HEK293 (cell line): ENCODE measurements at regions not wholly inside any gene's neighbourhood (a gene's known extent, or its start where the extent isn't known, plus 50 kb on each side); places are given as distances from the start of the nearest gene placed in this dataset.

Source experiments
- CTCF ChIA-PET: fragments of 350-600 bp; formaldehyde crosslinking; extraction: SDS; loops from one replicate; lab custom pipeline; 2021; ENCODE audit warnings: antibody characterized with exemption; lab: Yijun Ruan, JAX
- POLR2A ChIA-PET: fragments of 300-600 bp; formaldehyde crosslinking; extraction: SDS; loops from one replicate; lab custom pipeline; 2020; ENCODE audit warnings: antibody characterized with exemption, inconsistent platforms; lab: Yijun Ruan, JAX
- H3K27ac ChIP-seq: fragments of 200-500 bp; sonication (Bioruptor generic); 2 replicates; pipeline ENCODE4 v1.5.1; 2014; ENCODE audit warnings: low read depth, low read length, control low read depth, inconsistent platforms; ENCODE audit errors: extremely low read depth
- H3K36me3 ChIP-seq, 2 experiments: fragments of 200-500 bp in 1 of 2; sonication (Bioruptor generic) in 1 of 2; 1 replicate in 1 of 2; 2 replicates in 1 of 2; pipeline ENCODE4 v1.5.1; 2014 to 2017; ENCODE audit warnings: inconsistent platforms in 2 of 2, low read length in 2 of 2; ENCODE audit not compliant: control insufficient read depth in 2 of 2, insufficient read depth in 1 of 2
- H3K4me1 ChIP-seq: fragments of 200-500 bp; sonication (Bioruptor generic); 2 replicates; pipeline ENCODE4 v1.5.1; 2014; ENCODE audit warnings: mild to moderate bottlenecking, low read length, inconsistent platforms; ENCODE audit not compliant: control insufficient read depth, insufficient read depth
- H3K4me3 ChIP-seq: 2 replicates; pipeline ENCODE4 v1.5.1; 2011; ENCODE audit warnings: low read depth, mild to moderate bottlenecking, control low read depth, low read length, moderate library complexity
- H3K9me3 ChIP-seq: fragments of 200-500 bp; sonication (Bioruptor generic); 2 replicates; pipeline ENCODE4 v1.5.1; 2014; ENCODE audit warnings: low read depth, low read length, inconsistent platforms; ENCODE audit not compliant: control insufficient read depth, insufficient read depth
- AEBP2 ChIP-seq: fragments of 450-650 bp; formaldehyde crosslinking; IDR thresholded peaks from 2 replicates; pipeline ENCODE4 v1.5.1; 2016; ENCODE audit warnings: missing biosample characterization, missing genetic modification characterization, borderline replicate concordance
- INSM2 ChIP-seq: fragments of 450-650 bp; formaldehyde crosslinking; IDR thresholded peaks from 2 replicates; pipeline ENCODE4 v1.5.1; 2016; ENCODE audit warnings: missing biosample characterization, missing genetic modification characterization
- REPIN1 ChIP-seq: fragments of 450-650 bp; formaldehyde crosslinking; IDR thresholded peaks from 2 replicates; pipeline ENCODE4 v1.5.1; 2017; ENCODE audit warnings: missing biosample characterization, missing genetic modification characterization, low read depth
- SETDB1 ChIP-seq: IDR thresholded peaks from one replicate; pipeline ENCODE4 v1.6.1; 2017; ENCODE audit warnings: mild to moderate bottlenecking, low read length, moderate library complexity, mixed read lengths; ENCODE audit not compliant: insufficient read length
- TCF7L2 ChIP-seq: IDR thresholded peaks from 2 replicates; pipeline ENCODE4 v1.6.1; 2011; ENCODE audit warnings: low read depth, mild to moderate bottlenecking, inconsistent platforms, low read length, moderate library complexity, borderline replicate concordance
- ZBTB48 ChIP-seq: fragments of 450-650 bp; formaldehyde crosslinking; IDR thresholded peaks from 2 replicates; pipeline ENCODE4 v1.5.1; 2016; ENCODE audit warnings: missing biosample characterization, missing genetic modification characterization
- ZFP37 ChIP-seq: fragments of 450-650 bp; formaldehyde crosslinking; IDR thresholded peaks from 2 replicates; pipeline ENCODE4 v1.5.1; 2016; ENCODE audit warnings: missing biosample characterization, missing genetic modification characterization
- ZNF121 ChIP-seq: fragments of 450-650 bp; formaldehyde crosslinking; IDR thresholded peaks from 2 replicates; pipeline ENCODE4 v1.5.1; 2016; ENCODE audit warnings: missing biosample characterization, missing genetic modification characterization
- ZNF146 ChIP-seq: fragments of 450-650 bp; formaldehyde crosslinking; IDR thresholded peaks from 2 replicates; pipeline ENCODE4 v1.5.1; 2016; ENCODE audit warnings: missing biosample characterization, missing genetic modification characterization
- ZNF2 ChIP-seq: fragments of 450-650 bp; formaldehyde crosslinking; IDR thresholded peaks from 2 replicates; pipeline ENCODE4 v1.5.1; 2016; ENCODE audit warnings: missing biosample characterization, missing genetic modification characterization
- ZNF202 ChIP-seq: fragments of 450-650 bp; formaldehyde crosslinking; IDR thresholded peaks from 2 replicates; pipeline ENCODE4 v1.5.1; 2016; ENCODE audit warnings: missing biosample characterization, missing genetic modification characterization, borderline replicate concordance
- ZNF280C ChIP-seq: fragments of 450-650 bp; formaldehyde crosslinking; IDR thresholded peaks from 2 replicates; pipeline ENCODE4 v1.5.1; 2016; ENCODE audit warnings: missing biosample characterization, missing genetic modification characterization
- ZNF426 ChIP-seq: fragments of 450-650 bp; formaldehyde crosslinking; IDR thresholded peaks from 2 replicates; pipeline ENCODE4 v1.5.1; 2017; ENCODE audit warnings: missing biosample characterization, missing genetic modification characterization, mild to moderate bottlenecking, inconsistent platforms, moderate library complexity
- ZNF521 ChIP-seq: fragments of 450-650 bp; formaldehyde crosslinking; IDR thresholded peaks from 2 replicates; pipeline ENCODE4 v1.5.1; 2017; ENCODE audit warnings: missing biosample characterization, mild to moderate bottlenecking, missing genetic modification characterization
- ZNF548 ChIP-seq: fragments of 450-650 bp; formaldehyde crosslinking; IDR thresholded peaks from 2 replicates; pipeline ENCODE4 v1.5.1; 2016; ENCODE audit warnings: missing biosample characterization, missing genetic modification characterization
- ZNF677 ChIP-seq: fragments of 450-650 bp; IDR thresholded peaks from 2 replicates; pipeline ENCODE4 v1.5.0; 2018; ENCODE audit warnings: missing biosample characterization, mild to moderate bottlenecking, missing genetic modification characterization, moderate library complexity
- ZNF701 ChIP-seq: fragments of 450-650 bp; formaldehyde crosslinking; IDR thresholded peaks from 2 replicates; pipeline ENCODE4 v1.5.1; 2016; ENCODE audit warnings: missing biosample characterization, missing genetic modification characterization
- ZNF791 ChIP-seq: fragments of 450-650 bp; formaldehyde crosslinking; IDR thresholded peaks from 2 replicates; pipeline ENCODE4 v1.5.1; 2016; ENCODE audit warnings: missing biosample characterization, missing genetic modification characterization
- TF ChIP-seq, protein P1 (sequence below): fragments of 450-650 bp; formaldehyde crosslinking; IDR thresholded peaks from 2 replicates; pipeline ENCODE4; 2016; ENCODE audit warnings: missing biosample characterization, missing genetic modification characterization
- TF ChIP-seq, protein P2 (sequence below): fragments of 450-650 bp; formaldehyde crosslinking; IDR thresholded peaks from 2 replicates; pipeline ENCODE4 v1.5.1; 2016; ENCODE audit warnings: missing biosample characterization, missing genetic modification characterization
- TF ChIP-seq, protein P3 (sequence below): sonication (generic); formaldehyde crosslinking; IDR thresholded peaks from 2 replicates; pipeline ENCODE4 v1.8.1; 2022; ENCODE audit warnings: mild to moderate bottlenecking, moderate library complexity, missing genetic modification reagents
- TF ChIP-seq, protein P4 (sequence below): fragments of 450-650 bp; formaldehyde crosslinking; IDR thresholded peaks from 2 replicates; pipeline ENCODE4 v1.5.1; 2016; ENCODE audit warnings: missing biosample characterization, missing genetic modification characterization

DNA sequence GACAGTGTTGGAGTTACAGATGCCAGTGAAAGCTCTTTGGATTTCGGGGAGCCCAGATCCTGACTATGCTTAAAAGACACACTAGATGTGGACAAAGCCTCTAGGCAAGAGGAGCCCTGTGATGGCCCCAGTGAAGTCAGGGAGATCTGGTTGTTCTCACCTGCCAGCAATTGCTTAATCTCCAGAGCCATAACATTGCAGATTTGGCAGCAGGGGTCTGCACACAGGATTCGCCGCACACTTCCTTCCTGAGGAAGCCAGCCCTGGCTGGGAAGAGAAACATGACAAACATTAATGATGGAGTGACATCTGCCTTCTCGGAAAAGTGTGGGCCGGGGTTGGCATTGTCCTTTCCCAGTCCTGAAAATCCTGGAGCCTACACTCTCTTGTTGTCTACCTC lies 65.2 kb upstream of the PHF24 start (continued):
- no peak for TF ChIP-seq ZNF280C (tag by site-specific recombination)
- TF ChIP-seq, protein P1, sequence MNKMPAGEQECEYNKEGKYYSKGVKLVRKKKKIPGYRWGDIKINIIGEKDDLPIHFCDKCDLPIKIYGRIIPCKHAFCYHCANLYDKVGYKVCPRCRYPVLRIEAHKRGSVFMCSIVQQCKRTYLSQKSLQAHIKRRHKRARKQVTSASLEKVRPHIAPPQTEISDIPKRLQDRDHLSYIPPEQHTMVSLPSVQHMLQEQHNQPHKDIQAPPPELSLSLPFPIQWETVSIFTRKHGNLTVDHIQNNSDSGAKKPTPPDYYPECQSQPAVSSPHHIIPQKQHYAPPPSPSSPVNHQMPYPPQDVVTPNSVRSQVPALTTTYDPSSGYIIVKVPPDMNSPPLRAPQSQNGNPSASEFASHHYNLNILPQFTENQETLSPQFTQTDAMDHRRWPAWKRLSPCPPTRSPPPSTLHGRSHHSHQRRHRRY: no peak
- TF ChIP-seq AEBP2 (tag by site-specific recombination): no peak
- TF ChIP-seq ZNF426 (tag by site-specific recombination): no peak
- TF ChIP-seq ZNF121 (tag by site-specific recombination): no peak
- TF ChIP-seq, protein P2, sequence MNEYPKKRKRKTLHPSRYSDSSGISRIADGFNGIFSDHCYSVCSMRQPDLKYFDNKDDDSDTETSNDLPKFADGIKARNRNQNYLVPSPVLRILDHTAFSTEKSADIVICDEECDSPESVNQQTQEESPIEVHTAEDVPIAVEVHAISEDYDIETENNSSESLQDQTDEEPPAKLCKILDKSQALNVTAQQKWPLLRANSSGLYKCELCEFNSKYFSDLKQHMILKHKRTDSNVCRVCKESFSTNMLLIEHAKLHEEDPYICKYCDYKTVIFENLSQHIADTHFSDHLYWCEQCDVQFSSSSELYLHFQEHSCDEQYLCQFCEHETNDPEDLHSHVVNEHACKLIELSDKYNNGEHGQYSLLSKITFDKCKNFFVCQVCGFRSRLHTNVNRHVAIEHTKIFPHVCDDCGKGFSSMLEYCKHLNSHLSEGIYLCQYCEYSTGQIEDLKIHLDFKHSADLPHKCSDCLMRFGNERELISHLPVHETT (tag by site-specific recombination): no peak

DNA sequence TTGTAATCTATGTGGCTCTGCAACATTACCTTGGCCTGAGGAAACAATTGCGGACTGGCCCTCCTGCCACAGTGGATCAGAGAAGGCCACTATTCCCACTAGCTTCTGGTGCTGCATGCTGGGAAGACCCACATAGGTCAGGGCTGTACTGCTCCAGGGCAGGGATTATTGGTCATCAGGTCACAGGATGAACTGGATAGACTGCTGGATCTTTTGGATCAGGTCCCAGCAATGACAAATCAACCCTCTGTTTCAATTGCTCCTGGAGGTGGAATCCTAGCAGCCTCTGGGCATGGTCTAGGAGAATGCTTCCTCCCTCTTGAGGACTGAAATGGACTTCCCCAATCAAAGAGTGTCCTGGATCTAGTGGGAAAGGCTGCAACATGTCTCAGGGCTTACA lies 66.7 kb upstream of the PHF24 start:
- no peak overlapping the region for H3K27ac ChIP-seq
- H3K9me3 ChIP-seq: no peaks in the 10 kb centered on the region
- CTCF ChIA-PET: interaction anchor here (0.6 to 2.7 kb wide), 4 partner anchors 8 to 160 kb away, joined by 3 to 21 read pairs (median 6); no protein-coding TSS in a partner anchor
- H3K36me3 ChIP-seq: no peaks in the 10 kb centered on the region
- H3K4me3 ChIP-seq: no peak overlapping the region
- H3K4me1 ChIP-seq: no peaks in the 10 kb centered on the region
- POLR2A ChIA-PET: no interaction called here
- TF ChIP-seq INSM2 (tag by site-specific recombination) (no peak), ZNF202 (tag by site-specific recombination) (no peak), ZNF677 (tag by site-specific recombination) (no peak), SETDB1 (no peak), ZBTB48 (tag by site-specific recombination) (no peak), REPIN1 (no peak), ZNF701 (no peak), ZNF2 (tag by site-specific recombination) (no peak), ZNF548 (tag by site-specific recombination) (no peak), TCF7L2 (no peak), ZFP37 (tag by site-specific recombination) (no peak), ZNF791 (tag by site-specific recombination) (no peak), ZNF146 (tag by site-specific recombination) (no peak), ZNF521 (tag by site-specific recombination) (no peak)
- TF ChIP-seq, protein P3, sequence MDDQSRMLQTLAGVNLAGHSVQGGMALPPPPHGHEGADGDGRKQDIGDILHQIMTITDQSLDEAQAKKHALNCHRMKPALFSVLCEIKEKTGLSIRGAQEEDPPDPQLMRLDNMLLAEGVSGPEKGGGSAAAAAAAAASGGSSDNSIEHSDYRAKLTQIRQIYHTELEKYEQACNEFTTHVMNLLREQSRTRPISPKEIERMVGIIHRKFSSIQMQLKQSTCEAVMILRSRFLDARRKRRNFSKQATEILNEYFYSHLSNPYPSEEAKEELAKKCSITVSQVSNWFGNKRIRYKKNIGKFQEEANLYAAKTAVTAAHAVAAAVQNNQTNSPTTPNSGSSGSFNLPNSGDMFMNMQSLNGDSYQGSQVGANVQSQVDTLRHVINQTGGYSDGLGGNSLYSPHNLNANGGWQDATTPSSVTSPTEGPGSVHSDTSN (CRISPR knock-in tag): no peak
- TF ChIP-seq, protein P1: no peak
- TF ChIP-seq, protein P4, sequence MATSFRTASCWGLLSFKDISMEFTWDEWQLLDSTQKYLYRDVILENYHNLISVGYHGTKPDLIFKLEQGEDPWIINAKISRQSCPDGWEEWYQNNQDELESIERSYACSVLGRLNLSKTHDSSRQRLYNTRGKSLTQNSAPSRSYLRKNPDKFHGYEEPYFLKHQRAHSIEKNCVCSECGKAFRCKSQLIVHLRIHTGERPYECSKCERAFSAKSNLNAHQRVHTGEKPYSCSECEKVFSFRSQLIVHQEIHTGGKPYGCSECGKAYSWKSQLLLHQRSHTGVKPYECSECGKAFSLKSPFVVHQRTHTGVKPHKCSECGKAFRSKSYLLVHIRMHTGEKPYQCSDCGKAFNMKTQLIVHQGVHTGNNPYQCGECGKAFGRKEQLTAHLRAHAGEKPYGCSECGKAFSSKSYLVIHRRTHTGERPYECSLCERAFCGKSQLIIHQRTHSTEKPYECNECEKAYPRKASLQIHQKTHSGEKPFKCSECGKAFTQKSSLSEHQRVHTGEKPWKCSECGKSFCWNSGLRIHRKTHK (tag by site-specific recombination): no peak
